Stimulated activated CD8-positive, alpha-beta memory T cell treated with anti-CD3 and anti-CD28 coated beads, Interleukin-4, amount 100 ng/mL, for 4 hours (primary cell): ENCODE measurements at regions not wholly inside any gene's neighbourhood (a gene's known extent, or its start where the extent isn't known, plus 50 kb on each side); places are given as distances from the start of the nearest gene placed in this dataset.
"Not testable (repeated sequence)": the region's sequence is repeated elsewhere in the genome, so short reads cannot be mapped to it uniquely, and the experiment has no call there.

Experiments
- DNase-seq, 2 donors: peaks; one replicate each; pipeline ENCODE4 v3.0.0-alpha.2; 2020; ENCODE audit warnings: low read depth in 2 of 2, low spot score in 1 of 2

DNA sequence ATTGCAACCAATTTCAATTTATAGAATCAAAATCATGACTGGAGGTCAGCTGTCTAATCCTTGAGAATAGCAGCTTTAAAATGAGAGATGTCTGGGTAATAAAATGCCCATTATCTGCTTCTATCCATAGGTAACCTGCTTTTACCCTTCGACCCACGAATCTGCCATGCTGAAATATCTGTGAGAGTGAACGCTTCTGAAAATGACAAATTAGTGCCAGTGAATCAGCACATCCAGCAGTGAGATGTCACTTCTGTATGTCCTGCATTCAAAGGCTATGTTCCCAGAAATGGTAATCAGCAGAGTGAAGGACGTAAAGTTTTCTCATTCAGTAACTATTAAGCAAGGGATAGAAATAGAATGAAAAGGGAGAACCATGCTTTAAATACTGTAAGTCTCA, 532.4 kb upstream of the ITGA1 start:
- DNase-seq: no peak

DNA sequence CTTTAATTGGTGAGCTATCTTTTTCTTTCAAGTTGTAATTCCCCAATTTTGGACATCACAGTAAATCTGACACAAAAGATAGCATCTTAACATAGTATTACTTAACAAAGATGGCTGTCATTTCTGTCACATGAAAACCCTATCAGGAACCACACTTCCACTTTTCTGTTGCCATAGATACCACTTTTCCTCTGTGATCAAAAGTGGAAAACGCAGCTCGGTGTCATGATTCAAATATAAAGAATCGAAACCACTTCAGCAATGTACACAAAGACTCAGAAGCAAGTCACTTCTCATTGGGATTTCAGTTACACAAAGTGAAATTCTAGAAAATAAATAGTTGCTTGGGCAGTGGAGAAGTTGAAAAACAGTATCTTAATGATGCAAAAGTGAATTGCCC, 524.9 kb upstream of the ITGA1 start:
- no peak for DNase-seq

DNA sequence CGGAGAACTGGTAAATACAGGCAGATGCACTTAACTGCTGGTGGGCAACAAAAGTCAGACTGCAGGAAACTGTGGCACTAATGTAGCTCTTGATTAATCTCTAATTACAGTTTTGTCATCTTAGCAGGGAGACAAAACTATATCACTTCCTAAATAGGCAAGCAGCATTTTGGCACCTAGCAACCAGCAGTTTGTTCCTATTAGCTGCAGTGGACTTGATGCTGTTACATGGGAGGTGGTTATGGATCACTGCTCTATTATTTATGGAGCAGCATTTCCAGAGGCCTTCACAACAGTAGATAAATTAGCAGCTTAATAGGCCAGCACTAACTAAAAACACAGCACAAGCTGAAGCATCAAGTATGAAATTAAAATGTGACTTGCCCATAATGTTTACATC, 518.3 kb upstream of the ITGA1 start:
- DNase-seq: no peak

DNA sequence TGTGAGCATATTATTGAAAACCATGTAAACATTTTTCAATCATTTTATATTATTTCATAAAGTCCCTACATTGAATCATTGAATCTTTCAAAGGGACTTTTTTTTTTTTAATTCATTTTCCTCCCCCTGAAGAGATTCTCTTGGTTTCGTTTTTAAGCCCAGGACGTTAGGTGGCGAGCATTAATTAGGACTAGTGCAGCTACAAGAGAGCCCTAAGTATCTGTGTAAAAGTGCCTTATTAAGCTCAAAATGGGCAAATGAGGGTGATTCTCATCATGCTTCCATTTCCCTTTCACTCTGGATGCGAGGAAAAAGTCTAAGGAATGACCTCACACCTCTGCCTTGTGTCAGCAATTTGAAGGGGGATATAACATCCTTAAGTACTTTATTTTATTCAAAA, 517.9 kb upstream of the ITGA1 start:
- DNase-seq: no peak

DNA sequence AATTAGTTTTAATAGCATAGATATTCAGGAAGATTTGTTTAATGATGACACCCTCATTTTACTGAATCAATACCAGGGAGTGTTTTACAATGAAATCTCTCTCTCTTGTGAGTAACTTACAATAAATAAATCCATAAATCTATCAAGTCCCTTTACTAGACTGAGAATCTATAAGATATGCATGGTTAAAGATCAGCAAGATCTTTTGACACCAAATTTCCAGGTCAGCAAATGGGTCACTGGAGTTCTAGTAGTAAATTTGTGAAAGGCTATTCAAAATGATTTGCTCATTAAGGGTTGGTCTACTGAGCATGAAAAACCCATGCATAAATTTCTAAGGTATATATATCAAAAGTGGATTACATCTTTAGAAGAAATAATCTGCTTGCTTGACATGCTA, 512.1 kb upstream of the ITGA1 start:
- DNase-seq: no peak

DNA sequence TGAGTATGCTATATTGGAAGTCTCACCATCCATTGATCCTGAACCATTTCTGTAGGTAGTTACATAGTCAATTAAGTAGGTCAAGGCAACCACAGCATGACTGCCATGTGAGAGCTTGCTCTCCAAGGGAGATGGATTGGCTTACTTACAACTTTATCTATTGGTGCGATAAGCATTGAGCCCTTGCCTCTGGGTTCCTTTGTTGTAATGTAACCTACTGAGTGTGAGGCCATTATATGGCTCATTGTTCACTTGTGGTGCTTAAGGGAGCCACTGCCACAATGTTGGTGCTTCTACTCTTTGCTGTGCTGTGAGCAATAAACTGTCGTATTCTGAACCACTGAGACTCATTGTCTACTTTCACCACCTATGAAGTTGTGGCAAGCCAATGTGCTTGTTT, 510.6 kb upstream of the ITGA1 start:
- no peak for DNase-seq

DNA sequence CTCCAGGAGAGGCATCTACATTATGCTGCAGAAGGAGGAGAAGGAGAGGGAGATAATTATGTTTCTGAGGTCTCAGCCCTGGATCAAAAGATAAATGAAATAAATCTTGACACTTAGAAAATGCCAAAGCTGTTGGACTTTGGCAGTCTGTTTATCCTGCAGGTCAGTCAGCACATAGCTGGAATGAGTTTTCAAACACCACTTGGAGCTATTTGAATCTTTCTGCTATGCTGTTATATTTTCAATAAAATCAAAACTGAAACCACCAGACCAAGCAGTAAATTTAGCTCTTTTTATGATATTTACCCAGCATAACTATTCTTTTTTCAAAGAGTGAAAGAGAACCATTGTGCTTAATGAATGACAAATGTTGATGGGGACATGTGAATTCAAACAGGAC, 505.1 kb upstream of the ITGA1 start:
- no peak for DNase-seq

DNA sequence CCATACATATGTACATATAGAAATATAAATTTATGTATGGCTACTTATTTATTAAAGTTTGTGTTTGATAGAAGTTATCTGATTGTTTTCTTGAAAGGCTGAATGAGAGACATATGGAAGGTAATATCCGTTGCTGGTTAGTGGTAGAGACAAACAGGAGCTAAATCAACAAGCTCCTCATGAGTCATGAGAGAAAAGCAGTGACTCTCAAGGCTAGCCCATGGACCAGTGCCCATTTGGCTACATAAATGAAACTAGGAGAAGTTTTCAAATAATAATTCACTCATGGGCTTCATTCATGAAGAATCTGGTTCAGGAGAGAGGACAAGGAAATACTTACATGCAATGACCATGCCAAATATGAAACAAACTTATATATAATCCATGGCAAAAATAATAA, 504.5 kb upstream of the ITGA1 start:
- no peak for DNase-seq

DNA sequence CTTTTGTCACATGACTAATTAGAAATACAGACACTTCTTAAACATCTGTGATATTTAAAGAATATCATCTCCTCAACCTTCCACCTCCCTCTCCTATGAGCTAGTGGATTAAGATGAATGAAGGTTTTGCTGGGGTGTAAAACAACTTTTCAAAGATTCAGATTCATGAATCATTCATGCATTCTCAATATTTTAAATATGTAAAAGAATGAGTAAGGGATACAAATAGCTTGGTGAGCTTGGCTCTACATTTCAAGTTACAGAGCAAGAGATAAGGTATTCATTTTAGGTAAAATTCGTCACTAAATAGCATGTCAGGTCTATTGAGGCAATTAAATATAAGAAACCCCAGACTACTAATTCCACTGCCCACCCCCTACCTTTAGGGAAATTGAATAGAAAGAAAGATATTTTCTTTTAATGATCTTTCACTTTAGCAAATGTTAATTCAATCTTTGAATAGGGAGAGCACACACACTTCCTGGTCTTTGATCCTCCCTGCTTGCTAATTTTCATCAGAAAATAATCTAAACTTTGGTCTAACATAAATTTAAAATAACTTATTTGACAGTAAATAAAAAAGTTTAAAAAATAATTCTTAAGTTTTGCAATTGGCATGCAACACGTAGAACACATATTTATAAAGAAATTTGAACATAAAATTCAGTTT, 486.9 kb upstream of the ITGA1 start:
- no peak for DNase-seq

DNA sequence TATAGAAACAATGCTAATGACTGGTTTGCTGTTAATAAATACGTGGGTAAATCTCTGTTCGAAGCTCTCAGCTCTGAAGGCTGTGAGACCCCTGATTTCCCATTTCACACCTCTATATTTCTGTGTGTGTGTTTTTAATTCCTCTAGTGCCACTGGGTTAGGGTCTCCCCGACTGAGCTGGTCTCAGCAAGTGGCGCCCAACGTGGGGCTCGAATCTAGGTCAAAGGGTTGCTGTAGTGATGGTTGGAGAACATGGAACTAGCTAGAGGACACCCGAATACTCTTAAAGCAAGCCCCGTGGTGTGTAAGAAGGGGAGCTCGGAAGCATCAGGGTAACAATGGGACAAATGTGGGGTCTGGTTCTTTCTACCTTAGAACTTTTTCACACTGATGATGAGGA, 482.9 kb upstream of the ITGA1 start:
- DNase-seq: not testable (repeated sequence)

DNA sequence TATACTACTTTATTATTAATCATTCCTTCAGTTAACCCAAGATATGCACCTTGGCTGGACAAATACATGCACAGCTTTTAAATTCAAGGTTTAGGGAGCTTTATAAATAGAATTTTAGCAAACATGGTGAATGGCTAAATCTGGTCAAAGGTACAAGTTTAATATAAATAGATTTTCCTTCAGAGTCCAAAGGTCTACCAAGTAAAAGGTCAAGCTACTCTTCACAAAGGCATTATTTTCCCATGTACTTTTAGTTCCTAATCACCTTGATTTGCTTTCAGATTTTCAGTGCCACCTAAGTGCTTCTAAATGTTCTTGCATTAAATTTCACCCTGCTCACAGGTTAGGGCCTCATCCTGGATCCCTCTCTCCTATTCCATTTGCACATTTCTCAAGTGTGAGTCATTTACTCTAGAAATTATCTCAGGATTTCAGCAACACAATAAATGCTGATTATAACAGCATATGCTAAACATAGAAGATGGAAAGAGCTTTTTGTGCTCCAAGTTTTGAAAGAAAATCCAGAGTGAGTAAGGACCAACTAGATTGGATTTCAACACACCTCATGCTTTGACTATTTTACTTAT, 459.4 kb upstream of the ITGA1 start:
- no peak for DNase-seq

DNA sequence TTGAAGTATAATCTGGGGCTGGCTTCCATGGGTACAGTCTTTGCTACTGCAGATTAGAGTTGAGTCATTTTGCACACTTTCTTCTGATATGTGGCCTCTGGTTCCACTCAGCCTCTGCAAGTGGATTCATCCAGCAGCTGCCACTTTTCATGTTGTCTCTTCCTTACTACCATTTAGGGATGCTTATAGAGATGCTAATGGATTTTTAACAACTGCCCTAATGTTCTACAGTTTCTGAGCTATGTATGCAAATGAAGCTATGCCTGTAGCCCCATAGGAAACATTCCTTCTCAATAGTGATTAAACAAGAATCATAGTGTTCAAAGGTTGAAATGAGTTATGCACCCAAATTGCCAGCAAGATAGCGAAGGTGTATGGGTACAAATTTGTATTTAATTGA, 456.0 kb upstream of the ITGA1 start:
- no peak for DNase-seq

DNA sequence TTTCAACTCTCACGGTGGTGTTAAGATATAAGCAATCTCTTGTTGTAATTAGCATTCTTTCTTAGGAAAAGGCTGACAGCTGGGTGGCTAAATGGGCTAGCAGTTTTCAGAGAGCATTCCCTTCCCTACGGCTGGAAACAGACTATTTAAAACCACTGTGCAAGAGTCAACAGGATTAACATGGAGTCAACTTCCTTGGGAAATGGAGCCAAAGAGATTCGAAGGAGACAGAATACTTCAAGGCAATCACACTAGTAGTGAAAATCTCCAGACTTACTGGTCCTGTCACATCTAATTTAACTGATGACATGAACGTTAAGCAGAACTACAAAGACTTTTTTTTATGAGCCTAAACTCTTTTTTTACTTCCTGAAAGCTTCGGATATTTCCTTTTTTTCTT, 453.3 kb upstream of the ITGA1 start:
- DNase-seq: no peak

DNA sequence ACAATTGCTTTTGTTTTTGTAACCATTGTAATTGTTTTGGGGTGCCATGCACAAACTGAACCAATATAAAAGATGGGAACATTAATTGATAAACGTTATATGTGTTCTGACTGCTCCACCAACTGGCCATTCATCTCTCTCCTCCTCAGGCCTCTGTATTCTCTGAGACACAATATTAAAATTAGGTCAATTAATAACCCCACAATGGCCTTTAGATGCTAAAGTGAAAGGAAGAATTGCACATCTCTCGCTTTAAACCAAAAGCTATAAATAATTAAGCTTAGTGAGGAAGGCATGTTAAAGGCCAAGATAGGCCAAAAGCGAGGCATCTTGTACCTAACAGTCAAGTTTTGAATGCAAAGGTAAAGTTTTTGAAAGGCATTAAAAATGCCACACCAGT, 448.4 kb upstream of the ITGA1 start:
- no peak for DNase-seq

DNA sequence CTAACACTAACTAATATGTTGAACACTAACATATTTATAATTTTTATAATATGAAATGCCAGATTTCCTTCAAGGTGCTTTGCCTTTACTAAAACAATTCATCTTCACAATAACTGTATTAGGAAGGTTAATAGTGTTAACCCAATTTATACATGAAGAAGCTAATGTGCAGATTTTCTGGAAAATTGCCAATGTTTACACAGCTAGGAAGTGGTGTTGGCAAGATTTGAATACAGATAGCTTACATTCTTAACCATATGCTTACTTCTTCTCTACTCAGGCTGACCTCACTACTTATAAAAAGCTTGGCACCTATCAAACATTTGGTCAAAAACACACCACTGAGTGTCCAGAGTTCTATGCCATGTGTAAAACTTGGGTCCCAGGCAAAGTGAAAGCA, 445.4 kb upstream of the ITGA1 start:
- no peak for DNase-seq

DNA sequence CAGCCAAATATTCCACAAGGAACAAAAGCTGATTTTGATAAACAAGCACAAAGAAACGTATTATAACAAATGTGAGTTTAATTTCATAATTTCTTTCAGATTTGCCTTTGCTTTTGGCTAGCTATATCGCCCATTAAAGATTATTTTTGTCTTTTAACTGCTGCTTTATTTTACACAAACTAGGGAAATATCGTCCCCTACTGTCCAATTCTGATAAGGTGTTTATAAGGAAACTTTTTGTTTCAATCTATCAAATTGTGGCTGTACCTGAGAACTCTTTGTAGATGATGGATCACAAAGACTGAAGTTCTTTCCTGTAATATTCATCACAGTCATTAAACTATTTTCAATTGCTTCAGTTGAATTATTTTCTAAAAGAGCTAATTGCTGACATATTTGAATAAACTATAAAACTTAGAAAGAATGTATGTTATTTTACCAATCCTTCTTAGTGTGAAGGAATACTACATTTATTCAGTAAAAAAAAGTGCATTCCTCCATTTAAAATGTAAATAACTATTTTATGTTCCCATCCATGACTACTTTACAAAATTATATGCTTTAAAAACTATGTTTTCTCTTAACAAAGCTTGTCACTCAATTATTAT, 431.3 kb upstream of the ITGA1 start:
- DNase-seq: no peak

DNA sequence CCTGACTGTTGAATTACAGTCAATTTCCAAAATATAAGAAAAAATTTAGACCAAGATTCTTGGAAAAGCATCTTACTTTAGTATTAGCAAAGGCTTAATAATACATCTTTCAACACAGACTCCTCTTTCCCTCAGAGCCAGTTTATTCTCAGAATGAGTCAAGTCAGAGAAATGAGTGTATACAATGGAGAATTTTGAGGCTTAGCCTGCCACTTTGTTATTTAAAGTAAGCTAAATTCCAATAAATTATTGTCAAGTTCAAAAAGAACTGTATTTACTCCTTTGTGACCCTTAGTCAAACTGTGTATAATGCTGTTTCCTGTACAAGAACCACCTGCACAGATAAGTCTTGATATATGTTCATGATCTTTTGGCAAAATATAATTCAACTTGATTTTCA, 428.5 kb upstream of the ITGA1 start:
- DNase-seq: no peak

DNA sequence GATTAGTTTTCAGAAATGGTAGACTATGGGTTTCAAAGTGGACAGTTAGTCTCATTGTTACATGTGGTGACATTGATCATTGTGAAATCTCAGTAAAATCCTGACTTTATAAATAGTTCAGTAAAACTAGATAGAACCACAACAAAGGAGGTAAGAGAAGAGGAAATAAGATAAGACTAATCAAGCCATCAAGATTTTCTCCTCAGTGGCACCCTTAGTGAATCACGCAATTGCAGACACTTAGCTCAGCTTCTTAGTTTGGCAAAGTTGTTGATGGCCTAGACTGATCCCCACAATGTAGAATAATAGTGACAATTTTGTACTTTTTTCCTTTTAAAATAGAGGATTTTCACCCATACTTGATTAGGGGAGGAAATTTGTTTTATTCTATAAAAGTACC, 426.7 kb upstream of the ITGA1 start:
- DNase-seq: no peak

DNA sequence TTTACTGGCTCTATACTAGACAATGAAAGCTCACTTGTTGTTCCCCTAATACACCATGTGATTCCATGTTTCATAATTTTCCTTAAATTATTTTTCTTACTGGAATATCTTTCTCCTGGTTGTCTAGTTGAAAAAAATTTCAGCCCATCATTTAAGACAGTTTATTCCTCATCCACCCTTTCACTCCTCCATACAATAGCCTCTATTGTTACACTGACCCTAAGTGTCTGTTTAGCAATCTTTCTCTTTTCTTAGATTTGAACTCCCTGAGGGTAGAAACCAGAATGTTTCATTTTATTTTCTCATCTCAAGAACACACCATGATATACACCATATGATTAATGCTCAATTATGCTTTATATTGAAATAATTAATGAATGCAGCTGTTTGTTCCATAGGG, 413.4 kb upstream of the ITGA1 start:
- no peak for DNase-seq

DNA sequence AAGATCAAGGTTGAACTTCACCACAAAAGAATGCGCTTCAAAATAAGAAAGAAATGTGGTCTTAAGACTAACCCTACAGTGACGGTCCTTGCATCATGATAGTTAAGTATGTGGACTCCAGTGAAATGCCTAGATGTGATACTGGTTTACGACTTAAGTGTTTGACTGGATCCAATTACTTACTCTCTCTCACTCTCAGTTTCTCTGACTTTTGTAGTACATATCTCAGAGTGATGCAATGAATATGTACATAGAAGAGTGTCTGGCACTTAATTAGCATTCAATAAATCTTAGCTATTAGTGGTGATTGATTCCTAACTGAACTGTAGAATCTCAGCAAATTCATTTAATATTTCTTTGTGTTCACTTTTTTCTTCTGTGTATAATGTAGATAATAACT, 411.7 kb upstream of the ITGA1 start:
- DNase-seq: no peak

DNA sequence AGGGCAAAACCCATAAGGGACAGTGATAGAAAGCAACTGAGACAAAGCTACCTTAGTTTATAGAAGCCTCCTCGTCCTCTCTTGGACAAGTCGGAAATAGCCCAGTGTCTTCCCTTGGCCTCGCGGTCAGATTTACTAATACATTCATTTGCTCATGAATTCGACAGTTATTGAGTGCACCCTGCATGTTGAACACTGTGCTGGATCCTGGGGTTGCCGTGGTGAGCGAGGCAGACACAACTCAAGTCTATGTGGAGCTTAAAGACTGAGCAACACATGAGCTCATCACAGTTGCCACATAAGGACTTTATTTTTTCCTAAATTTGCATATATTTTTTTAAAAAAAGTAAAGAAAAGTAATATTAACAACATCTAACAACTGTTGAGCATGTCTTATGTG, 411.1 kb upstream of the ITGA1 start:
- DNase-seq: no peak

DNA sequence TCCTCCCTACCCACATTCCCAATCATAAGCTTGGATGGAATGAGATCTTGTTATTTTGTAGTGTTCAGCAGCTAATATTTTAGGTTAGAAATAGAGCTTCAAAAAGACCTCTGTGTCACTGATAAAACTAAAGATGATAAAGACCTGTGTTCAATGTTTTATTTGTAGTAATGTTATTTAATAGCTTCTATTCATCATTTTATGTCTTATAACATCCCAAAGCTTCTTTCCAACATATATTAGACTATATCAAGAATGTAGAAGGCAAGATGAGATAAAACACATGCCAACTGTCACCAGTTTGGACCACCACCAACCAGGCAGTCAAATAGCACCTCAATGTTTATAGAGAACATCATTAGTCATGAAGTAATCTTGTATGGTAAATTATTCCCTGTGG, 409.5 kb upstream of the ITGA1 start:
- DNase-seq: no peak

DNA sequence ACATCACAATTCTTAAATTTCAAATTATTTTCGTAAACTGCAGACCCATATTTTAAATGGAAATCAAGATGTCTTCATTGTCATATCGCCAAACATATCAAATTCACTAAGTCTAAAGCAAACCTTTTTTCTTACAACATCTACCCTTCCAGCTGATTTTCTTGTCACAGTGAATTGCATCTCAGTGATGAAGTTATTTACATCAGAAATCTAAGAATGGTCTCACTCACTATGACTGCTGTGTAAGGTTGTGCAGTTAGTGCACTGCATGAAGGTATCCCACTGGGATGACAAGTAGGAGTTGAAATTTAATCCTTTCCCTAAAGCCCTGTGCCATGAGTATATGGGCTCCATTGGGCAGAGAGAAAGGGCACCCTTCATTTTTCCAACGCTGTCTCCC, 399.4 kb upstream of the ITGA1 start:
- no peak for DNase-seq
